ENCODE measurements at regions not wholly inside any gene's neighbourhood (a gene's known extent, or its start where the extent isn't known, plus 50 kb on each side); places are given as distances from the start of the nearest gene placed in this dataset.
"Not testable (repeated sequence)": the region's sequence is repeated elsewhere in the genome, so short reads cannot be mapped to it uniquely, and the experiment has no call there.

GRCh38 chr9:25461416-25461815, 216.8 kb downstream of the TUSC1 start:
- no peak for DNase-seq (ENCODE audit: low spot score)

- no peak for DNase-seq (ENCODE audit: low spot score)
Observed at GRCh38 chr9:25453875-25454274, 224.4 kb downstream of the TUSC1 start.

- DNase-seq (ENCODE audit: low spot score): no peak
Observed at GRCh38 chr9:25449503-25449902, 228.7 kb downstream of the TUSC1 start.

GRCh38 chr9:25445721-25446120, 232.5 kb downstream of the TUSC1 start:
- not testable (repeated sequence) for DNase-seq (ENCODE audit: low spot score)

- no peak for DNase-seq (ENCODE audit: low spot score)
Observed at GRCh38 chr9:25442526-25442925, 235.7 kb downstream of the TUSC1 start.

GRCh38 chr9:25427898-25428297, 250.3 kb downstream of the TUSC1 start:
- DNase-seq (ENCODE audit: low spot score): no peak

GRCh38 chr9:25427290-25427689, 251.0 kb downstream of the TUSC1 start:
- no peak for DNase-seq (ENCODE audit: low spot score)

GRCh38 chr9:25421560-25421959, 256.7 kb downstream of the TUSC1 start:
- DNase-seq (ENCODE audit: low spot score): no peak

GRCh38 chr9:25418974-25419373, 259.3 kb downstream of the TUSC1 start:
- peak; percentile 71 for DNase-seq (ENCODE audit: low spot score)

- peak; percentile 31 for DNase-seq (ENCODE audit: low spot score)
Observed at GRCh38 chr9:25415718-25416117, 262.5 kb downstream of the TUSC1 start.

- DNase-seq (ENCODE audit: low spot score): no peak
Observed at GRCh38 chr9:25412646-25413045, 265.6 kb downstream of the TUSC1 start.

- no peak for DNase-seq (ENCODE audit: low spot score)
Observed at GRCh38 chr9:25397746-25398145, 280.5 kb downstream of the TUSC1 start.

GRCh38 chr9:25396828-25397227, 281.4 kb downstream of the TUSC1 start:
- no peak for DNase-seq (ENCODE audit: low spot score)

- no peak for DNase-seq (ENCODE audit: low spot score)
Observed at GRCh38 chr9:25381141-25381540, 297.1 kb downstream of the TUSC1 start.

- no peak for DNase-seq (ENCODE audit: low spot score)
Observed at GRCh38 chr9:25377039-25377438, 301.2 kb downstream of the TUSC1 start.

- no peak for DNase-seq (ENCODE audit: low spot score)
Observed at GRCh38 chr9:25374281-25374680, 304.0 kb downstream of the TUSC1 start.

- no peak for DNase-seq (ENCODE audit: low spot score)
Observed at GRCh38 chr9:25366906-25367305, 311.3 kb downstream of the TUSC1 start.

- no peak for DNase-seq (ENCODE audit: low spot score)
Observed at GRCh38 chr9:25353783-25354182, 324.5 kb downstream of the TUSC1 start.

- DNase-seq (ENCODE audit: low spot score): no peak
Observed at GRCh38 chr9:25350011-25350410, 328.2 kb downstream of the TUSC1 start.

- DNase-seq (ENCODE audit: low spot score): no peak
Observed at GRCh38 chr9:25322142-25322541, 356.1 kb downstream of the TUSC1 start.

- no peak for DNase-seq (ENCODE audit: low spot score)
Observed at GRCh38 chr9:25310961-25311360, 367.3 kb downstream of the TUSC1 start.

- peak; percentile 86 for DNase-seq (ENCODE audit: low spot score)
Observed at GRCh38 chr9:25308549-25308948, 369.7 kb downstream of the TUSC1 start.

GRCh38 chr9:25302601-25303000, 375.6 kb downstream of the TUSC1 start:
- DNase-seq (ENCODE audit: low spot score): peak; percentile 59

- not testable (repeated sequence) for DNase-seq (ENCODE audit: low spot score)
Observed at GRCh38 chr9:25288195-25288594, 390.0 kb downstream of the TUSC1 start.

- DNase-seq (ENCODE audit: low spot score): peak; percentile 1
Observed at GRCh38 chr9:25284365-25284764, 393.9 kb downstream of the TUSC1 start.

Measured in umbilical cord (tissue), 1 donor.